Neural cell (in vitro differentiated cells): ENCODE measurements at regions not wholly inside any gene's neighbourhood (a gene's known extent, or its start where the extent isn't known, plus 50 kb on each side); places are given as distances from the start of the nearest gene placed in this dataset.

Experiments
- H2AFZ ChIP-seq: fragments of 200-600, 300-800 bp; sonication (generic), shearing (Covaris generic); 2 replicates; pipeline ENCODE4 v1.6.0; 2014; ENCODE audit warnings: low read depth, mild to moderate bottlenecking, antibody characterized with exemption, low read length, moderate library complexity
- H3F3A ChIP-seq: fragments of 200-600 bp; shearing (Covaris generic); 2 replicates; pipeline ENCODE4 v1.6.1; 2016; ENCODE audit warnings: mild to moderate bottlenecking, moderate library complexity, mixed read lengths, antibody characterized with exemption, low read length; ENCODE audit not compliant: insufficient read depth, poor library complexity, severe bottlenecking
- H3K27ac ChIP-seq: fragments of 200-600, 300-800 bp; sonication (generic), shearing (Covaris generic); 2 replicates; pipeline ENCODE4 v1.5.1; 2014; ENCODE audit warnings: mild to moderate bottlenecking, low read length, moderate library complexity
- H3K27me3 ChIP-seq: fragments of 300-800, 200-600 bp; sonication (generic), shearing (Covaris generic); 2 replicates; pipeline ENCODE4 v1.6.0; 2014; ENCODE audit warnings: mild to moderate bottlenecking, low read depth, low read length, moderate library complexity; ENCODE audit not compliant: insufficient read depth
- H3K36me3 ChIP-seq: fragments of 300-800, 200-600 bp; sonication (generic), shearing (Covaris generic); 2 replicates; pipeline ENCODE4 v1.5.1; 2014; ENCODE audit warnings: mild to moderate bottlenecking, antibody characterized with exemption, low read length, moderate library complexity; ENCODE audit not compliant: insufficient read depth
- H3K4me2 ChIP-seq: fragments of 300-800, 200-600 bp; sonication (generic), shearing (Covaris generic); 2 replicates; pipeline ENCODE4 v1.6.0; 2014; ENCODE audit warnings: mild to moderate bottlenecking, low read length
- H3K4me3 ChIP-seq: fragments of 300-800, 200-600 bp; sonication (generic), shearing (Covaris generic); 2 replicates; pipeline ENCODE4 v1.5.1; 2014; ENCODE audit warnings: mild to moderate bottlenecking, low read length, moderate library complexity
- H3K79me2 ChIP-seq: fragments of 200-600 bp; shearing (Covaris generic); replicated peaks from 2 replicates; pipeline ENCODE4 v1.6.0; 2014; ENCODE audit warnings: mild to moderate bottlenecking, low read length, moderate library complexity; ENCODE audit not compliant: insufficient read depth
- H3K9ac ChIP-seq: fragments of 300-800, 200-600 bp; sonication (generic), shearing (Covaris generic); 2 replicates; pipeline ENCODE4 v1.6.1; 2016; ENCODE audit warnings: mild to moderate bottlenecking, low read length, mixed read lengths
- H3K9me2 ChIP-seq: fragments of 200-600 bp; shearing (Covaris generic); 2 replicates; pipeline ENCODE4 v1.6.1; 2016; ENCODE audit warnings: mild to moderate bottlenecking, low read length, mixed read lengths; ENCODE audit not compliant: insufficient read depth
- H3K9me3 ChIP-seq: fragments of 200-600, 300-800 bp; sonication (generic), shearing (Covaris generic); 2 replicates; pipeline ENCODE4 v1.6.1; 2016; ENCODE audit warnings: mild to moderate bottlenecking, mixed run types, low read length, moderate library complexity, mixed read lengths
- H4K20me1 ChIP-seq: fragments of 200-600 bp; shearing (Covaris generic); 2 replicates; pipeline ENCODE4 v1.6.1; 2016; ENCODE audit warnings: mild to moderate bottlenecking, mixed run types; ENCODE audit not compliant: insufficient read depth
- EP300 ChIP-seq: fragments of 450-650 bp; conservative IDR thresholded peaks from 2 replicates; pipeline ENCODE4 v1.6.1; 2014; ENCODE audit warnings: antibody characterized with exemption, mild to moderate bottlenecking, moderate library complexity; ENCODE audit not compliant: poor library complexity, severe bottlenecking
- EZH2 ChIP-seq: fragments of 200-600, 300-800 bp; shearing (Covaris generic), sonication (generic); IDR thresholded peaks from 2 replicates; pipeline ENCODE4 v1.6.1; 2014; ENCODE audit warnings: antibody characterized with exemption, low read length, borderline replicate concordance, mild to moderate bottlenecking; ENCODE audit not compliant: insufficient read depth, poor library complexity, severe bottlenecking
- MXI1 ChIP-seq: fragments of 450-650 bp; conservative IDR thresholded peaks from 2 replicates; pipeline ENCODE4 v1.6.1; 2014; ENCODE audit warnings: antibody characterized with exemption, mild to moderate bottlenecking; ENCODE audit not compliant: poor library complexity, severe bottlenecking
- POLR2AphosphoS5 ChIP-seq: IDR thresholded peaks from 2 replicates; pipeline ENCODE4 v1.6.1; 2012
- RAD21 ChIP-seq: fragments of 450-650 bp; conservative IDR thresholded peaks from 2 replicates; pipeline ENCODE4 v1.6.1; 2014; ENCODE audit warnings: antibody characterized with exemption, mild to moderate bottlenecking, moderate library complexity
- SMC3 ChIP-seq: fragments of 450-650 bp; conservative IDR thresholded peaks from 2 replicates; pipeline ENCODE4 v1.6.1; 2014; ENCODE audit warnings: antibody characterized with exemption, mild to moderate bottlenecking, moderate library complexity; ENCODE audit not compliant: poor library complexity
- TAF1 ChIP-seq: IDR thresholded peaks from 2 replicates; pipeline ENCODE4 v1.6.1; 2012; ENCODE audit warnings: low read depth
- TF ChIP-seq, protein P1 (sequence below): IDR thresholded peaks from 2 replicates; pipeline ENCODE4 v1.6.1; 2012; ENCODE audit warnings: borderline replicate concordance
- TF ChIP-seq, protein P2 (sequence below): fragments of 450-650 bp; IDR thresholded peaks from 2 replicates; pipeline ENCODE4 v1.5.1; 2014; ENCODE audit warnings: antibody characterized with exemption, mild to moderate bottlenecking, moderate library complexity; ENCODE audit not compliant: poor library complexity, severe bottlenecking

DNA sequence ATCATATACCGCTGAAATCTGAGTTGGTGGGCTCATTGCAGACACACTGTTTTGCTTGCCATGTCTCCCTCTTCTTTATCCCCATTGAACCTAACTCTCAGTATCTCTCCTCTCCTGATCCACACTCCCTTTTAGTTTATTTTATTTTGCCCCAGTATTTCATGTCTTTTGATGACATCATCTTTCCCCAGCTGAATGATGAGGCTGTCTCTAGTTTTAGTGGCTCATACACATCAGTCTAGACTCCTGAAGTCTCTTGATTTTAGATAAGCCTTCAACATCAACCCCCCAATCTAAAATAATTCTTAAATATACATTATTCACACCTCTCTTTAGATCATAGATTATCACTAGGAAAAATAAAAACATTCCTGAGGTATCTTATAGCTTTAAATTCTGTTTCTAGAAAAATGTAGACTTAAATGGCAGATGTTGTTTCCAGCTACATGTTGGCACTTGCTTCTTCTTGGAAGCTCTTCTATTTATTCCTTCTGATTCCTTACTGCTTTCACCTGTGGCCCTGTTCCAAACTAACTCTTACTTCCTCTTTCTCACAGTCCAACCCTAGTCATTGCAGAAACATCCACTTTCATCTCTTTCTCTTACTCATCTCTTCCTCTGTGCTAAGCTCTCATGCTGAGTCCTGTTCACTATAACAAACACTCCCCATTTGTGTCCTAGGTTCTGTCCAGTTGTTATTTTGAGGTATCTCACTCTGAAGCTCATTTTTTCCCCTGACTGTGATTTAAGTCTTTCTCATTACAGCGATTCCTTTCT, 191.9 kb upstream of the SLC35B3 start:
- no peak overlapping the region for H3K9ac ChIP-seq
- no peaks in the 10 kb centered on the region for H3K9me2 ChIP-seq
- no peak overlapping the region for H3K4me2 ChIP-seq
- no peak overlapping the region for H2AFZ ChIP-seq
- H3F3A ChIP-seq = no peaks in the 10 kb centered on the region
- H3K36me3 ChIP-seq = no peaks in the 10 kb centered on the region
- TF ChIP-seq SMC3 (no peak), MXI1 (no peak), TAF1 (no peak), EZH2 (no peak), POLR2AphosphoS5 (no peak), EP300 (no peak), RAD21 (no peak)
- TF ChIP-seq, protein P1, sequence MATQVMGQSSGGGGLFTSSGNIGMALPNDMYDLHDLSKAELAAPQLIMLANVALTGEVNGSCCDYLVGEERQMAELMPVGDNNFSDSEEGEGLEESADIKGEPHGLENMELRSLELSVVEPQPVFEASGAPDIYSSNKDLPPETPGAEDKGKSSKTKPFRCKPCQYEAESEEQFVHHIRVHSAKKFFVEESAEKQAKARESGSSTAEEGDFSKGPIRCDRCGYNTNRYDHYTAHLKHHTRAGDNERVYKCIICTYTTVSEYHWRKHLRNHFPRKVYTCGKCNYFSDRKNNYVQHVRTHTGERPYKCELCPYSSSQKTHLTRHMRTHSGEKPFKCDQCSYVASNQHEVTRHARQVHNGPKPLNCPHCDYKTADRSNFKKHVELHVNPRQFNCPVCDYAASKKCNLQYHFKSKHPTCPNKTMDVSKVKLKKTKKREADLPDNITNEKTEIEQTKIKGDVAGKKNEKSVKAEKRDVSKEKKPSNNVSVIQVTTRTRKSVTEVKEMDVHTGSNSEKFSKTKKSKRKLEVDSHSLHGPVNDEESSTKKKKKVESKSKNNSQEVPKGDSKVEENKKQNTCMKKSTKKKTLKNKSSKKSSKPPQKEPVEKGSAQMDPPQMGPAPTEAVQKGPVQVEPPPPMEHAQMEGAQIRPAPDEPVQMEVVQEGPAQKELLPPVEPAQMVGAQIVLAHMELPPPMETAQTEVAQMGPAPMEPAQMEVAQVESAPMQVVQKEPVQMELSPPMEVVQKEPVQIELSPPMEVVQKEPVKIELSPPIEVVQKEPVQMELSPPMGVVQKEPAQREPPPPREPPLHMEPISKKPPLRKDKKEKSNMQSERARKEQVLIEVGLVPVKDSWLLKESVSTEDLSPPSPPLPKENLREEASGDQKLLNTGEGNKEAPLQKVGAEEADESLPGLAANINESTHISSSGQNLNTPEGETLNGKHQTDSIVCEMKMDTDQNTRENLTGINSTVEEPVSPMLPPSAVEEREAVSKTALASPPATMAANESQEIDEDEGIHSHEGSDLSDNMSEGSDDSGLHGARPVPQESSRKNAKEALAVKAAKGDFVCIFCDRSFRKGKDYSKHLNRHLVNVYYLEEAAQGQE = no peak
- TF ChIP-seq, protein P2, sequence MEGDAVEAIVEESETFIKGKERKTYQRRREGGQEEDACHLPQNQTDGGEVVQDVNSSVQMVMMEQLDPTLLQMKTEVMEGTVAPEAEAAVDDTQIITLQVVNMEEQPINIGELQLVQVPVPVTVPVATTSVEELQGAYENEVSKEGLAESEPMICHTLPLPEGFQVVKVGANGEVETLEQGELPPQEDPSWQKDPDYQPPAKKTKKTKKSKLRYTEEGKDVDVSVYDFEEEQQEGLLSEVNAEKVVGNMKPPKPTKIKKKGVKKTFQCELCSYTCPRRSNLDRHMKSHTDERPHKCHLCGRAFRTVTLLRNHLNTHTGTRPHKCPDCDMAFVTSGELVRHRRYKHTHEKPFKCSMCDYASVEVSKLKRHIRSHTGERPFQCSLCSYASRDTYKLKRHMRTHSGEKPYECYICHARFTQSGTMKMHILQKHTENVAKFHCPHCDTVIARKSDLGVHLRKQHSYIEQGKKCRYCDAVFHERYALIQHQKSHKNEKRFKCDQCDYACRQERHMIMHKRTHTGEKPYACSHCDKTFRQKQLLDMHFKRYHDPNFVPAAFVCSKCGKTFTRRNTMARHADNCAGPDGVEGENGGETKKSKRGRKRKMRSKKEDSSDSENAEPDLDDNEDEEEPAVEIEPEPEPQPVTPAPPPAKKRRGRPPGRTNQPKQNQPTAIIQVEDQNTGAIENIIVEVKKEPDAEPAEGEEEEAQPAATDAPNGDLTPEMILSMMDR = no peak
- H3K79me2 ChIP-seq = no peaks in the 10 kb centered on the region
- no peaks in the 10 kb centered on the region for H3K27me3 ChIP-seq
- no peaks in the 10 kb centered on the region for H3K9me3 ChIP-seq
- H3K4me3 ChIP-seq = no peak overlapping the region
- no peak overlapping the region for H3K27ac ChIP-seq
- no peaks in the 10 kb centered on the region for H4K20me1 ChIP-seq

DNA sequence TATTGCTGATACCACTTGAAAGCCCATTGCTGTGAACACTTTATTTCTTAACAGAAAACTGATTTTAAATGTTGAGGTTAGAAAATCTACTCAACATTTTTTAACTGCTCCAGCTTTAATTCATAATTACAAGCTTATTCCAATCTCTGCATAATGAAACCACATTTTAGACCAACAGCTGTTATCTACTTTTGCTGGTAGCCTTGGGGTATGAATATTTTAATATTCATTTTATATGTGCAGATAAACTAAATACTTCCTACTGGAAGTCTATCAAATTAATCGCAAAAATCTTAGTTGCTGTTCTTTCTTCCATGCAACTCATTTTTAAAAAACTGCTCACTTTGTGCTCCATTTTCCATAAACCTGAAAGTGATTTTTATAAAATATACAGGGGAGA, 189.3 kb upstream of the SLC35B3 start:
- TF ChIP-seq EP300 = no peak
- H3K4me2 ChIP-seq = no peak overlapping the region

More for the DNA sequence above, 189.3 kb upstream of the SLC35B3 start:
- Histone ChIP-seq H3K9me3 (no peaks in the 10 kb centered on the region), H3K9me2 (no peaks in the 10 kb centered on the region), H3K27ac (no peak overlapping the region), H3K9ac (no peak overlapping the region), H3K27me3 (no peaks in the 10 kb centered on the region), H3K4me3 (no peak overlapping the region), H3F3A (no peaks in the 10 kb centered on the region), H3K79me2 (no peaks in the 10 kb centered on the region), H3K36me3 (no peaks in the 10 kb centered on the region), H2AFZ (no peak overlapping the region), H4K20me1 (no peaks in the 10 kb centered on the region)
